ENCODE measurements at regions not wholly inside any gene's neighbourhood (a gene's known extent, or its start where the extent isn't known, plus 50 kb on each side); places are given as distances from the start of the nearest gene placed in this dataset.
A peak's percentile ranks its signal among the peaks of the same experiment; 100 is the strongest.
"Not testable (repeated sequence)": the region's sequence is repeated elsewhere in the genome, so short reads cannot be mapped to it uniquely, and the experiment has no call there.

DNA sequence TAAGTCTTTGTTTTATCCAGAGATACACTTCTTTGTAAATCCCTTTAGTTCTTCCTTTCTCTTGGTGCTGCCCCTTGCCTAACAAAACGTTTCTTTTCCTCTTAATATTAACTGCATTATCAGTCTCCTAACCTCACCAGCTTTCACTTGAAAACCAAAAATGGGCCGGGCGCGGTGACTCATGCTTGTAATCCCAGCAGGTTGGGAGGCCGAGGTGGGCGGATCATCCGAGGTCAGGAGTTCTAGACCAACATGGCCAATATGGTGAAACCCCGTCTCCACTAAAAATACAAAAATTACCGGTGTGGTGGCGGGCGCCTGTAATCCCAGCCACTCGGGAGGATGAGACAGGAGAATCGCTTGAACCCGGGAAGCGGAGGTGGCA lies 329.8 kb upstream of the MIR17HG start:
- no peak for FAIRE-seq

GRCh38 chr13:91020461-91021034 lies 326.9 kb upstream of the MIR17HG start:
- no peak for FAIRE-seq

More for the DNA sequence above, 329.8 kb upstream of the MIR17HG start:
- peak; percentile 7 for DNase-seq (ENCODE audit: low spot score)

DNA sequence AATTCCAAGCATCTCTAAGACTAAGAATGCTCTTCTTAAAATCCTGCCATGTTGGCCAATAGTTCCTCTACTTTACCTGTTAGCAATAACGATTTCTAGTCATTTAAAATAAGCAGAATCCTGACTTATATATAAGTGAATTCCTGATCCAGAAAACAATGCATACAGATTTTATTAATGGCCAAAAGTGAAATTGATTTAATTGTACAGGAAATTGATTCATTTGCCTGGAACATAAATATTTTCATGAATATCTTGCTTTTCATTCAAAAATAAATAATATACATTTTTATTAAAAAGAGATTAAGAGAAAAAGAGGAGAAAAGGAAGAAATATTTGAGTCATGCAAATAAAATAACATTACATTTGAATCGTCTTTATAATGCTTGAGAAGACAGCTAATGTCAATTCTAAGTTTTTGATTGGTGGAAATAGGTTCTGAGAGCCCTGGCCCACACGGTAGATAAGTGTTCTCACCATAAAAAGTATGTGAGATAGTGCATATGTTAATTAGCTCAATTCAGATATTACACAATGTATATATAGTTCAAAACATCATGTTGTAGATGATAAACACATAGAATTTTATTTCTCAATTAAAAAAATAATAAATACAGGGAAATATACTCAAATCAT lies 323.2 kb upstream of the MIR17HG start:
- DNase-seq (ENCODE audit: low spot score) = no peak
- FAIRE-seq = no peak

More at GRCh38 chr13:91020461-91021034, 326.9 kb upstream of the MIR17HG start:
- DNase-seq (ENCODE audit: low spot score) = no peak

- DNase-seq (ENCODE audit: low spot score) = no peak
- FAIRE-seq = no peak
Measured at GRCh38 chr13:91025442-91025841, 322.0 kb upstream of the MIR17HG start.

- FAIRE-seq (no peak), DNase-seq (ENCODE audit: low spot score) (no peak)
Measured at GRCh38 chr13:91031508-91031907, 316.0 kb upstream of the MIR17HG start.

DNA sequence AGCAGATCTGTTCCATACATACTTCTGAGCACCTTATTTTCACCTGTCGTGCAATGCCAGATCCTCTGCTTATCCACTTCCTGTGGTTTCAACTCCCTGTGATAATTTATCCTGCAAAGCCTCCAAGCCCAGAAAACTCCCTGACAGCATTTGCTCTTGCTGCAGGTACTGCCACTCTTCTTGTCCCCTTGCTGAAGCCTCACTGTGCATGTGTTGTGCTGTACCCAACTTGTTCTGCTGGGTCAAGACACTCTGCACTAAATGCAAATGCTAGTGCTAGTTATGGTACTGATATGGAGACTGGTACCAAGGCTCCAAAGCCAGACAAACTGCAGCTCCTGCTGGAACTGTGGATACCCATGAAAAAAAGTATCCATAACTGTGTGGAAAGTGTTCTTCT lies 315.4 kb upstream of the MIR17HG start:
- FAIRE-seq (no peak), DNase-seq (ENCODE audit: low spot score) (no peak)

- FAIRE-seq = no peak
- DNase-seq (ENCODE audit: low spot score) = no peak
Measured at GRCh38 chr13:91036886-91037285, 310.6 kb upstream of the MIR17HG start.

GRCh38 chr13:91042870-91043269 lies 304.6 kb upstream of the MIR17HG start:
- no peak for FAIRE-seq
- no peak for DNase-seq (ENCODE audit: low spot score)

DNA sequence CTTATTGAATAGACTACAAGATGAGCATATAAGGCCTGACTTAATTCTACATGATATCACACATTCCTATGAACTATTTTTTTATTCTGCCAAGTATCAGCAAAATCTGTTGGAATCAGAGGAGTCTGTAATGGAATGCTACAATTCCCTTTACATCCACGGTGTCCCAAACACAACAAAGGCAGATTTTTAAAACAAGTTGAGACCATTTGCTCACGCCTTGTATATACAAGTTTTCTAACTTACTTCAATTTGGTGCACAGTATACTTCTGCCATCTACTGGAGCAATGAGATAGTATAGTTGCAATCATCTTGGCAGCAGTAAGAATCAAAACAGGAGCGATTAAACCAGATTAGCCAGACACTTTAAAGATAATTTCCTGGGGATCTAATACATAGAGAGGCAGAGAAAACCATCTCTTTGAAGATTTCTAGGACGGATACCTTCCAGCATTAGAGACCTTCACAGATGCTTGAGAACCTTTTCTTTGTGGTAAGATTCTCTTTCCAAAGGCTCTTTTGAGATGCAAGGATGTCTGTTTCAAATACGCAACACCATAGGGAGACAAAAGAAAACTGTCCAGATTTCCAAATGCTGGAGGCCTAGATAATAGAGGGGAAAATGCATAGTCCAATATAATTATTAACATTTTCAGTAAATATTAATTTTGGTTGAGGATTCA lies 302.0 kb upstream of the MIR17HG start:
- FAIRE-seq (no peak), DNase-seq (ENCODE audit: low spot score) (no peak)

DNA sequence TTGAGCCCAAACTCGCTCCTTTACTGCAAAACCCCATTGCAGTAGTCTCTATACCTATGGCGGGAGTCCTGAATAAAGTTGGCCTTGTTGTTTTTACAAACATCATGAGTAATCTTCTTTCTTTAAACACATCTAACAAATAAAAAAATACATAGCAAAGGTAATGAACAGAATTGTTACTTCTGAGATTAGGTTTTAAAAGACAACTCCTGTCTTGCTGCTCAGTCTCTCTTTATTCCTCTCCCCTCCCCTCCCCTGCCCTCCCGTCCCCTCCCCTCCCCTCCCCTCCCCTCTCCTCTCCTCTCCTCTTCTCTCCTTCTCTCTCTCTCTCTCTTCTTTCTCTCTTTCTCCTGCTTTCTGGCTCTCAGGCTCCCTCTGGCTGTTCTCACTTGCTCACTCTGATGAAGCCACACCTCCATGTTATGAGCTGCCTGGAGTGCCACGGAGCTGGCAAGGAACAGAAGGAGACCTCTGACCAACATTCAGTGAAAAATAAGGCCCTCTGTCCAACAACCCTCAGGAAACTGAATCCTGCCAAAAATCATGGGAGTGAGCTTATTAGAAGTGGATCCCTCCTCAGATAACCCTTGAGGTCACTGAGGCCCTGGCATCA lies 300.7 kb upstream of the MIR17HG start:
- FAIRE-seq (no peak), DNase-seq (ENCODE audit: low spot score) (no peak)

DNA sequence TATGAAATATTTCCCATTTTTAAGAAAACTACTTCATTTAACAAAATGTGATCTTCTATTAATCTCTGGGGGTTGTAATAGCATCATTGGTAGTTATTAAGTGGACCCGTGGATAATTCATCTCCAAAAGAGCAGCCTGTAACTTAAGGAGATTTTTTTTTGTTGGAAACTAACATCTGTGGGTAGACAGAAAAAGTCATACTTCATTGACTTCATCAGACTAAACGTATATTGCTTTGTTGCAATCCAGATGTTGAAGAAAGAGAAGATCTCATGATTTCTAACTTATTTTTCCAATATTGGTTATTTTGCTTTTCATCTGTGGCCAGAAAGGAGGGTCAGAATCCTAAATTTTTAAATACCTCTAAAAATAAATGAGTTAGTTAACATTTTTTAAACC lies 296.5 kb upstream of the MIR17HG start:
- DNase-seq (ENCODE audit: low spot score) (no peak), FAIRE-seq (no peak)

GRCh38 chr13:91052876-91053275 lies 294.6 kb upstream of the MIR17HG start:
- DNase-seq (ENCODE audit: low spot score) = no peak
- no peak for FAIRE-seq

GRCh38 chr13:91053318-91054065 lies 294.0 kb upstream of the MIR17HG start:
- no peak for DNase-seq (ENCODE audit: low spot score)

GRCh38 chr13:91054902-91055301 lies 292.6 kb upstream of the MIR17HG start:
- no peak for DNase-seq (ENCODE audit: low spot score)
- no peak for FAIRE-seq

More at GRCh38 chr13:91053318-91054065, 294.0 kb upstream of the MIR17HG start:
- FAIRE-seq = no peak

DNA sequence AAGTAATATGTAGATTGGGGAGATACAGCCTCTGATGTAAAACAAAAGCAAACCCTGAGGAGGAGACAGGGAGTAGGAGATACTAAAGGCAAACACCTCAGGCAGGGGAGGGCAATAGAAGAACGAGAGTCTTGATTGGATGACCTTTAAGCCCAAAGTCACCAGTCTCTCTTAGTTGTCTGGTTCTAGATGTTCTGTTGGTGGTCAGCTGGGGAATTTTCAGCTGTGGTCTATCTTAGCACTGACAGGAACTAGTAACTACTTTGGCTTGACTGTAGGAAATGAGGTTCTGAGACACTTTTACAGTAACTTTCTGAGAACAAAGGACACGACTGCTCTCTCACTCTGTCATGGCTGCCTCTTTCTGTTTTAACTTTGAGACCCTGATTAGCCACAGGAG lies 290.7 kb upstream of the MIR17HG start:
- FAIRE-seq (no peak), DNase-seq (ENCODE audit: low spot score) (no peak)

GRCh38 chr13:91057507-91057906 lies 290.0 kb upstream of the MIR17HG start:
- not testable (repeated sequence) for DNase-seq (ENCODE audit: low spot score); FAIRE-seq

DNA sequence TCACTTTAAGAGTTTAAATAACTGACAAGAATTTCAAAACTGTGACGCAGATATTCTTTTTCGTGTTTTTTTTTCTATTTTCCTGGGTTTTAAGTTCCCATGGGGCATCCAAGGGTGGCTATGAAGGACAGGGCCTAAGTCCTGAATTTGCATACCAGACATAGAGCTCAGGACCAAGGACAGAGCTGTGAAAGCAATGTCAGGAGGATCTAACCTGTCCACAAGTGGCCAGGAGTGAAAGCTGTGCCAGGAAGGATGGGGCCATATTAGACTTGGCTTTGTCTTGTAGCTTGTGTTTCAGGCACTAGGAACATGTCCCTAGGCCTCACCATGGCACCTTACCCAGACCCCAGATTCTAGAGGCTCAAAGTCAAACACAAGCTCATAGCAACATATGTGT lies 289.4 kb upstream of the MIR17HG start:
- FAIRE-seq = no peak

GRCh38 chr13:91058919-91059318 lies 288.6 kb upstream of the MIR17HG start:
- DNase-seq (ENCODE audit: low spot score) (no peak), FAIRE-seq (no peak)

More for the DNA sequence above, 289.4 kb upstream of the MIR17HG start:
- no peak for DNase-seq (ENCODE audit: low spot score)

DNA sequence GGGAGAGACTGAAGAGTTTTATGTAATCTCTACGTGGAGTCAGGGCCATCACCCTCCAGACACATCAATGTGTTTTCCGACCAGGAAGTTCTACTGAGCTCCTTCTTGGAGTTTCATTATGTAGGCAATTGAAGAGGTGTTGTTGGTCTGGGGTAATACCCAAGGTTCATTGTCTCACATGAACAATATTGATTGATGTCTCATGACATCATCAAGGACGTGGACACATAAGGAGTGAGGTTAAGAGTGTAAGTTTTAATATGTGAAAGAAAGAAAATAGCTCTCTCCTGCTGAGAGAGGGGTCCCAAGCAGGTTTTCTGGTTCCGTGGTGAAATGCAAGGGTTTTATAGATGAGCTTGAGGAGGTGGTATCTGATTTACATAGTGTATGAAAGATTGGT lies 280.7 kb upstream of the MIR17HG start:
- FAIRE-seq = no peak
- DNase-seq (ENCODE audit: low spot score) = no peak

DNA sequence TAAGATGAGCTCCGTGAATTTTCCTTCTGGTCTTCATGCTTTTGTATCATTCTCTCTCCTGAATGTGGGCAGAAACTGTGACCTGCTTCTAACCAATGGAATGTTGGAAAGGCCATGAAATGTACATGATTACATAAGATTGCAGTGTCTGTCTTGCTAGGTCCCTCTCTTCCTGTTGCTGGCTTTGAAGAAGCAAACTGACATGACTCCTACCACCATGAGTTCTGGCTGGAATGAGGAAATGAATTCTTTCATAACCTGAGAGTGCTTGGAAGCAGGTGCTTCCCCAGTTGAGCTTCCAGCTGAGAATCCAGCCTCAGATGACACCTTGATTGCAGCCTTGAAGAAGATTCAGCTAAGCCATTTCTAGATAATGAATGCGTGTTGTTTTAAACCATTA lies 275.0 kb upstream of the MIR17HG start:
- no peak for FAIRE-seq
- no peak for DNase-seq (ENCODE audit: low spot score)

DNA sequence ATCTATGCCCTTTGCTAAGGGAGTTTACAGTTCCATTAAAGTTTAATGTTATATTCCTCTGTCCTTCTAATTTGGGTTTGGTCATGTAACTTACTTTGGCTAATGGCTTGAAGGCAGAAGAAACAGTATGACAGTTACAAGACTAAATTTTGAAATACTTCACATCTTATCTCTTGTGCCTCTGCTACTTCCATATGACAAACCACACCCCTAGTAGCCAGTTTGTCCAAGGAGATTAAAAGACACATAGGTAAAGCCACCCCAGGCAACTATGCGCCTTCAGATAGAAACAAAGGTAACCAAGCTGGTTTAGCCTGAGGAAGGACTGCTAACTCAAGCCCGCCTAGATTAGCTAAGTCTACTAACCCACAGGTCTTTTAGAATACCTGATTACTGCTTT lies 273.4 kb upstream of the MIR17HG start:
- FAIRE-seq (no peak), DNase-seq (ENCODE audit: low spot score) (no peak)

GRCh38 chr13:91076830-91077229 lies 270.7 kb upstream of the MIR17HG start:
- no peak for FAIRE-seq
- DNase-seq (ENCODE audit: low spot score) = no peak

All from RCC 7860 (cell line).